B cell (primary cell): ENCODE measurements at regions not wholly inside any gene's neighbourhood (a gene's known extent, or its start where the extent isn't known, plus 50 kb on each side); places are given as distances from the start of the nearest gene placed in this dataset.

Experiments
- ATAC-seq: fragments of 200-7000 bp; cut with Tn5 transposase; one replicate; pipeline ENCODE4 v1.10.0; 2021; ENCODE audit warnings: low read depth, mild to moderate bottlenecking, moderate number of reproducible peaks, moderate library complexity
- CTCF ChIA-PET: fragments of 350-600 bp; sonication (Branson Sonifier 250); formaldehyde crosslinking; loops from one replicate; lab custom pipeline; 2021; ENCODE audit warnings: antibody characterized with exemption, inconsistent platforms; lab: Charles Lee
- POLR2A ChIA-PET: fragments of 350-600 bp; sonication (Branson Sonifier 250); formaldehyde crosslinking; loops from one replicate; lab custom pipeline; 2021; ENCODE audit warnings: antibody characterized with exemption; lab: Charles Lee
- DNase-seq: peaks from one replicate; pipeline ENCODE4 v3.0.0; 2013
- H2AFZ ChIP-seq: 2 replicates; pipeline ENCODE4 v1.6.1; 2012; ENCODE audit warnings: mild to moderate bottlenecking, low read depth, low read length; ENCODE audit not compliant: insufficient read depth, poor library complexity, severe bottlenecking
- H3K27ac ChIP-seq, 2 donors: 1 replicate in 1 of 2; 2 replicates in 1 of 2; pipeline ENCODE4 v1.5.1; 2012 to 2013; ENCODE audit warnings: low read length in 2 of 2, mild to moderate bottlenecking in 2 of 2, moderate library complexity in 1 of 2
- H3K27me3 ChIP-seq, 4 experiments: fragments of 200-600 bp in 1 of 4; sonication (generic) in 1 of 4; replicated peaks in 1 of 4; 1 replicate in 2 of 4; 2 replicates in 2 of 4; pipeline versions ENCODE4 v1.6.1 to v1.7.0; 2013 to 2016; ENCODE audit warnings: low read length in 3 of 4, mild to moderate bottlenecking in 2 of 4, mixed read lengths in 1 of 4, moderate library complexity in 1 of 4; ENCODE audit not compliant: insufficient read depth in 4 of 4, control insufficient read depth in 3 of 4; ENCODE audit errors: control extremely low read depth in 1 of 4
- H3K36me3 ChIP-seq, 2 experiments: replicated peaks in 1 of 2; 1 replicate in 1 of 2; 2 replicates in 1 of 2; pipeline versions ENCODE4 v1.6.1 to v1.7.1; 2013; ENCODE audit warnings: low read length in 1 of 2; ENCODE audit not compliant: insufficient read depth in 2 of 2, control insufficient read depth in 1 of 2; ENCODE audit errors: control extremely low read depth in 1 of 2, extremely low read depth in 1 of 2
- H3K4me1 ChIP-seq, 2 donors: fragments of 200-600 bp in 1 of 2; sonication (generic) in 1 of 2; 1 replicate in 1 of 2; 2 replicates in 1 of 2; pipeline versions ENCODE4 v1.5.1 to v1.6.1; 2013 to 2017; ENCODE audit warnings: low read length in 2 of 2; ENCODE audit not compliant: control insufficient read depth in 2 of 2, insufficient read depth in 2 of 2
- H3K4me2 ChIP-seq: replicated peaks from 2 replicates; pipeline ENCODE3; 2012; ENCODE audit warnings: mild to moderate bottlenecking, low read depth, low read length; ENCODE audit not compliant: poor library complexity, severe bottlenecking
- H3K4me3 ChIP-seq, 5 experiments: fragments of 200-600 bp in 1 of 5; sonication (generic) in 1 of 5; 1 replicate in 3 of 5; 2 replicates in 2 of 5; pipeline versions ENCODE4 v1.5.1 to v1.7.0; 2011 to 2016; ENCODE audit warnings: low read length in 4 of 5, mild to moderate bottlenecking in 4 of 5, low read depth in 2 of 5, control low read depth in 1 of 5, moderate library complexity in 1 of 5; ENCODE audit not compliant: insufficient read depth in 1 of 5; ENCODE audit errors: control extremely low read depth in 1 of 5, extremely low read depth in 1 of 5
- H3K79me2 ChIP-seq: fragments of 200-600 bp; sonication (generic); one replicate; pipeline ENCODE4 v1.6.0; 2016; ENCODE audit warnings: low read length; ENCODE audit not compliant: control insufficient read depth, insufficient read depth
- H3K9ac ChIP-seq: fragments of 200-600 bp; sonication (generic); 2 replicates; pipeline ENCODE4 v1.6.1; 2017; ENCODE audit warnings: mild to moderate bottlenecking, low read length, moderate library complexity
- H3K9me3 ChIP-seq, 3 donors: one replicate each; pipeline versions ENCODE4 v1.6.1 to v1.7.1; 2013; ENCODE audit warnings: low read length in 2 of 3; ENCODE audit not compliant: control insufficient read depth in 2 of 3, insufficient read depth in 1 of 3; ENCODE audit errors: control extremely low read depth in 1 of 3
- H4K20me1 ChIP-seq: 2 replicates; pipeline ENCODE4 v1.6.0; 2012; ENCODE audit warnings: mild to moderate bottlenecking, low read length; ENCODE audit not compliant: insufficient read depth, control insufficient read depth, poor library complexity, severe bottlenecking
- H3K27ac Mint-ChIP-seq: one replicate; pipeline ENCODE4 v1.8.0; 2021; ENCODE audit warnings: mixed read lengths
- H3K27me3 Mint-ChIP-seq: one replicate; pipeline ENCODE4 v1.8.0; 2021; ENCODE audit warnings: mixed read lengths
- H3K4me1 Mint-ChIP-seq: one replicate; pipeline ENCODE4 v1.8.0; 2021; ENCODE audit warnings: mixed read lengths
- H3K4me3 Mint-ChIP-seq: one replicate; pipeline ENCODE4 v1.8.0; 2021; ENCODE audit warnings: mixed read lengths
- H3K9me3 Mint-ChIP-seq: one replicate; pipeline ENCODE4 v1.8.0; 2022; ENCODE audit warnings: mixed read lengths; ENCODE audit not compliant: insufficient read depth
- EZH2 ChIP-seq: IDR thresholded peaks from 2 replicates; pipeline ENCODE4 v1.6.1; 2012; ENCODE audit warnings: borderline replicate concordance, low read depth, mild to moderate bottlenecking, moderate library complexity, low read length; ENCODE audit not compliant: insufficient read depth, poor library complexity, severe bottlenecking
- WGBS: methylation state at CpG from one replicate; pipeline ENCODE4 v1.1.5; 2013; ENCODE audit warnings: missing lambda C conversion rate; ENCODE audit not compliant: insufficient coverage; 5-methylcytosine and 5-hydroxymethylcytosine counted together
- intact Hi-C: fragments of 100-400 bp; cut with micrococcal nuclease; formaldehyde crosslinking; loops from one replicate; pipeline ENCODE4 v1.10.0; 2022
- TF ChIP-seq, protein P1 (sequence below): fragments of 200-600 bp; IDR thresholded peaks from one replicate; pipeline ENCODE4 v1.8.0; 2022; ENCODE audit warnings: antibody characterized with exemption, mild to moderate bottlenecking

DNA sequence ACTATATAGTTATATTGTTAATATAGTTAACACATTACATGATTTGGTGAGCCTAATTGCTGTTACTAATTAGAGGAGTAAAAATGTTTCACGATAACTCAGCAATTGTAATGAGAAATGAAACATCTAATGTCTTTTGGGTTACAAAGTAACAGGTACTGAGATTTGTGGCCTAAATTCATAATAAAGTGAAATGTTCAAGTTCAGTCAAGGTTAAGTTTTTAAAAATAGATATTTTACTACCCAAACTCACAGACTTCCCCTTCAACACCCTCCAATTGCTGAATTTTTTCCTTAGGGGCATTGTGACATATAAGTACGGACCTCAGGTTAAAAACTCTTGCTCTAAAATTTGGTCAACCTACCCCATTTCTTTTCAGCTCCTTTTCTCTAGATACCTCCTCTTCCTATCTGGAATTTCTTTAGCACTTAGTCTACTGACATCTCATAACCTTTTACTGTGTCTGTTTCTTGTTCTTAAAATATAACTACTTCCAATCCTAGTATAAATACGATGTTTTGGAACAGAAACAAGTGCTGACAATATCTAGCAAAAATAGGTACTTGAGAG, 112.3 kb upstream of the PRSS16 start:
- H3K4me3 Mint-ChIP-seq = no peak overlapping the region
- Histone ChIP-seq H4K20me1 (no peaks in the 10 kb centered on the region), H3K9ac (no peak overlapping the region), H3K79me2 (peaks cover 35% of the 10 kb centered on the region), H3K4me2 (no peak overlapping the region), H3K27ac (no peak overlapping the region), H3K36me3 (no peaks in the 10 kb centered on the region), H3K4me1 (peaks cover 25 to 36% of the 10 kb centered on the region in 2 donors), H3K27me3 (no peaks in the 10 kb centered on the region), H2AFZ (no peak overlapping the region), H3K4me3 (no peak overlapping the region), H3K9me3 (peaks cover 0 to 9% (median 0%) of the 10 kb centered on the region in 3 donors)
- ChIA-PET POLR2A (interaction anchor here (0.6 to 6.4 kb wide), 2 partner anchors 11 to 1076 kb away, joined by 4 to 266 read pairs; a partner anchor contains a TSS), CTCF (interaction anchor here (3.1 kb wide), 1 partner anchor 11 kb away, joined by 31 read pairs; a partner anchor contains a TSS)
- H3K27ac Mint-ChIP-seq = no peak overlapping the region
- DNase-seq (peak; percentile 1), ATAC-seq (no peak)
- peaks cover 44% of the 10 kb centered on the region for H3K4me1 Mint-ChIP-seq
- 88% methylated on average over 1 of the region's 3 CpGs for WGBS
- TF ChIP-seq, protein P1, sequence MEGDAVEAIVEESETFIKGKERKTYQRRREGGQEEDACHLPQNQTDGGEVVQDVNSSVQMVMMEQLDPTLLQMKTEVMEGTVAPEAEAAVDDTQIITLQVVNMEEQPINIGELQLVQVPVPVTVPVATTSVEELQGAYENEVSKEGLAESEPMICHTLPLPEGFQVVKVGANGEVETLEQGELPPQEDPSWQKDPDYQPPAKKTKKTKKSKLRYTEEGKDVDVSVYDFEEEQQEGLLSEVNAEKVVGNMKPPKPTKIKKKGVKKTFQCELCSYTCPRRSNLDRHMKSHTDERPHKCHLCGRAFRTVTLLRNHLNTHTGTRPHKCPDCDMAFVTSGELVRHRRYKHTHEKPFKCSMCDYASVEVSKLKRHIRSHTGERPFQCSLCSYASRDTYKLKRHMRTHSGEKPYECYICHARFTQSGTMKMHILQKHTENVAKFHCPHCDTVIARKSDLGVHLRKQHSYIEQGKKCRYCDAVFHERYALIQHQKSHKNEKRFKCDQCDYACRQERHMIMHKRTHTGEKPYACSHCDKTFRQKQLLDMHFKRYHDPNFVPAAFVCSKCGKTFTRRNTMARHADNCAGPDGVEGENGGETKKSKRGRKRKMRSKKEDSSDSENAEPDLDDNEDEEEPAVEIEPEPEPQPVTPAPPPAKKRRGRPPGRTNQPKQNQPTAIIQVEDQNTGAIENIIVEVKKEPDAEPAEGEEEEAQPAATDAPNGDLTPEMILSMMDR = no peak
- TF ChIP-seq EZH2 = no peak
- H3K27me3 Mint-ChIP-seq = no peaks in the 10 kb centered on the region
- H3K9me3 Mint-ChIP-seq = no peaks in the 10 kb centered on the region
- intact Hi-C loops = no loop called here

DNA sequence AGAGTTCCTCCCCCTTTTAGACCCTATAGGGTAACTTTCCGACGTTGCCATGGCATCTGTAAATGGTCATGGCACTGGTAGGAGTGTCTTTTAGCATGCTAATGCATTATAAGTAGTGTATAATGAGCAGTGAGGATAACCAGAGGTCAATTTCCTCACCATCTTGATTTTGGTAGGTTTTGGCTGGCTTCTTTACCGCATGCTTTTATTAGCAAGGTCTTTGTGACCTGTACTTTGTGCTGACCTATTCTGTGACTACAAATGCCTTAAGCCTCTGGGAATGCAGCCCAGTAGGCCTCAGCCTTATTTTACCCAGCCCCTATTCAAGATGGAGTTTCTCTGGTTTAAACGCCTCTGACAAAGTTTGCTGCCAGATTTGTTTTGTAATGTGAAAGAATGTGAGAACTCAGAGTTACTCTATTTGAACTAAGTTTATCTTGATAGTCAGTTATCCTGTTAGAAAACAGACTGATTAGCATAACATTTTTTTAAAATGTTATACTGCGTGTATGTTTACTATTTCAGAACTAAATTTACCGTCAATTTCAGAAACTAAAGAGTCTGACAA, 111.3 kb upstream of the PRSS16 start:
- Histone ChIP-seq H3K36me3 (no peaks in the 10 kb centered on the region), H3K9me3 (peaks cover 0 to 9% (median 0%) of the 10 kb centered on the region in 3 donors), H3K4me1 (peaks cover 26 to 32% of the 10 kb centered on the region in 2 donors), H3K9ac (no peak overlapping the region), H3K4me2 (no peak overlapping the region), H4K20me1 (no peaks in the 10 kb centered on the region), H3K4me3 (no peak overlapping the region), H3K79me2 (peaks cover 40% of the 10 kb centered on the region), H2AFZ (no peak overlapping the region), H3K27me3 (no peaks in the 10 kb centered on the region), H3K27ac (no peak overlapping the region)
- DNase-seq (peak; percentile 1), ATAC-seq (no peak)
- no peak overlapping the region for H3K27ac Mint-ChIP-seq
- H3K9me3 Mint-ChIP-seq = no peaks in the 10 kb centered on the region
- WGBS = 100% methylated on average over 1 of the region's 6 CpGs
- no peaks in the 10 kb centered on the region for H3K27me3 Mint-ChIP-seq
- H3K4me1 Mint-ChIP-seq = peaks cover 45% of the 10 kb centered on the region
- POLR2A ChIA-PET = no interaction called here
- no peak for TF ChIP-seq EZH2
- no peak overlapping the region for H3K4me3 Mint-ChIP-seq
- intact Hi-C loops = no loop called here
- CTCF ChIA-PET = interaction anchor here (0.8 kb wide), 1 partner anchor 9 kb away, joined by 3 read pairs; no protein-coding TSS in a partner anchor
